IPS-NIHi11 (cell line): ENCODE measurements at regions not wholly inside any gene's neighbourhood (a gene's known extent, or its start where the extent isn't known, plus 50 kb on each side); places are given as distances from the start of the nearest gene placed in this dataset.
"Not testable (repeated sequence)": the region's sequence is repeated elsewhere in the genome, so short reads cannot be mapped to it uniquely, and the experiment has no call there.

Source experiments
- DNase-seq: peaks from one replicate; pipeline ENCODE4 v3.0.0; 2012; ENCODE audit warnings: mixed read lengths, low spot score

DNA sequence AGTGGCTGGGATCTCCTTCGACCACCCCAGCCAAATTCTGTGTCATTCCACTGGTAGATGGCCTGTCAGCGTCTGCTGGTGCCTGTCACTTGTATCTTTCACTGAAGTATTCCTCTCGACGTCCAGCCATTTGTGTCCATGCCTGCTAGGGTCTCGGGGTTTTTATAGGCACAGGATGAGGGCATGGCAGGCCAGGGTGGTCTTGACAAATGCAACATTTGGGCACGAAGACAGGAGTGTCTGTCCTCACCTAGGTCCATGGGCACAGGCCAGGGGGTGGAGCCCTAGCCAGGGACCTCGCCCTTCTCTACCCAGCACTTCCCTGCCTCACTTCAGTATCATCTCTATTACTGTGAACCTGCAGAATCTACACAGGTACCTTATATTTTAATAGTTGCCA is 2223.9 kb upstream of the ACO1 start:
- DNase-seq, result no peak

GRCh38 chr9:30172206-30172605 is 2212.2 kb upstream of the ACO1 start:
- no peak for DNase-seq

GRCh38 chr9:30178610-30179009 is 2205.8 kb upstream of the ACO1 start:
- no peak for DNase-seq

DNA sequence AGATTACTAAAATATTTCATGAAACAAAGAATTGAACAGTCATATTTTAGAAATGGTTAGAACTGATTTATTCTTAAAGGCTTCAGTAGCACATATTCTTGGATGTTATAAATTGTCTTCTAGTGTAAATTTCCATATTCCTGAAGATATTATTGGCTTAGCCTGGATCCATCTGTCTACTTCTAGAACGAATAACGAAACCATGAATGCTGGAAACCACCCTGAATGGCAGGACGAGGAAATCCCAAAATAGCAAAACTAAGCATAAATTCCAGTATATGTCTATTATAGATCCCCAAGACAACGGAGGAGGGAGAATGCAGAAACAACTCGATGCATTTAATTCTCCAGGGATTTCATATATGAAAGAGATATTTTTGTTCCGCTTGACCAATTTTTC is 2191.0 kb upstream of the ACO1 start:
- DNase-seq, result no peak

- DNase-seq, result no peak
Measured at GRCh38 chr9:30196941-30197340, 2187.5 kb upstream of the ACO1 start.

DNA sequence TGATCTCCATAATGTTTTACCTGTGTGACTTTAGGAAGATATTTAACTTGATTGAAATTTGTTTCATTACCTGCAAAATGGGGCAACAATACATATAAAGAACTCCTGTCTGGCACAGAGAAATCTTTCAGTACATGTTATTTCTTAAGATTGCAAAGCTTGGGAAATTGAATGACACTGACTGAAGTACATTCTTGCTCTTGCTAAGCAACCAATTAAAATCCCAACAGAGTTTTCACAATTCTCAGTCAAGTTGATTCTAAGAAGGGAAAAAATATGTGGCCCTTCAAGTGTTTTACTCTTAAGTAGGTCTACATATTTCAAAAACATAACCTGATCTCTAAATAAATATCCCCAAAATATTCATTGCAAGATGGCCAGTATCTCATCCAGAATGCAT is 2187.0 kb upstream of the ACO1 start:
- DNase-seq, result no peak

DNA sequence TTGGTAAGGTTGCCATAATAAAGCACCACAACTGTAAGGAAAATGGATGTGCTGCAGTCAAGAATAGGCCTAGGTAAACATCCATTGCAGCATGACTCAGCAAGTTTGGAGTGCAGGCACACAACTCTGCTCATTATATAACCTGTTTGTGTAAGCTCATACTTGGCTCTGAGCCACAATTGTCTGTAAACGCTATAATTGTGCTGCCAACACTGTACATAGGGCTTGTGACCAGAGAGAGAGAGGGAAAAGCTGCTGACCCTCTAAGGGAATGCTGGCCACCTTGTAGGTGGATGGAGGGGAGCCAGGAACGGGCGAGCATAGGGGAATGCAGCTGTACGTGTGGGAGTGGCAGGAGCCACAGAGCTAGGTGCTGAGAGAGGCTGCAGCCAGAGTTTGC is 2186.5 kb upstream of the ACO1 start:
- DNase-seq, result no peak

DNA sequence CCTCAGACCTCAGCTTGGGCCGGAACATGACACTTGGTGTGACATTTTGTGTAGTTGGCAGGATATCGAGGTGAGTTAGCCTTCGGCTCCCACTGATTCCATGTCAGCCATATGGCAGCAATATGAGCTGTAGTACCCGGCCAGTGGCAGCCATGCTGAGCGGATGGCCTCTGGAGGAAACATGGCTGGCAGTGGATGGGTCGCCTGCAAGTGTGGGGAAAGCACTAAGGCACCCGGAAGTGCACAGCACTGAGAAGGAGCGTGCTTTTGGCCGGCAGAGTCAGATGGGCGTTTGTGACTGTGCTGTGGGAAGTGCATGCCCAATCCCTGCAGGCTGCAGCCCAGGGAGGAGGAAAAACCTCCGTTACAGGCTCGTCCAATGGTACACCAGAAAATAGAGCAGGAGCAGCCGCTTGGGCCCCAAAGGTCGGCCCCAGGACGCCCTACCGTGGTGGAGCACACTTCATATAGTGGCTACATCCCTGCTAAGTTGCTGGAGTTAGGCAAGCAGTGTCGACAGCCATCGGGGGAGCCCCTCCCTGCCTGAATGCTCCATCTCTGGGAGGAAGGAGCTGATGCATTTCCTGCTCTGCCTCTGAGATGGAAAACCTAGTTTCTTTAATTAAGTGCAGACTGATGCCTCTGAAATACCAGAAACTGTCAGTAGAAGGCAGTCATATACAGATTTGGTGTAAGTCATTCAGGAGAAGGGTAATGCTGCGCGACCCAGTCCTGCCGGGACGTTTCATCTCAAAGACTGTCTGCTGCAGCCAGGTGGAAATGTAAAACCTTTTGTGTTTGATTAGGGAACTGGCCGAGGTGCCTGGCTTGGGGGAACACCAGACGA is 2185.8 kb upstream of the ACO1 start:
- no peak for DNase-seq

GRCh38 chr9:30201024-30201423 is 2183.4 kb upstream of the ACO1 start:
- no peak for DNase-seq

- DNase-seq, result no peak
Measured at GRCh38 chr9:30235068-30235467, 2149.4 kb upstream of the ACO1 start.

- no peak for DNase-seq
Measured at GRCh38 chr9:30235564-30235963, 2148.9 kb upstream of the ACO1 start.

- DNase-seq, result no peak
Measured at GRCh38 chr9:30239878-30240277, 2144.6 kb upstream of the ACO1 start.

- DNase-seq, result no peak
Measured at GRCh38 chr9:30243467-30243866, 2141.0 kb upstream of the ACO1 start.

DNA sequence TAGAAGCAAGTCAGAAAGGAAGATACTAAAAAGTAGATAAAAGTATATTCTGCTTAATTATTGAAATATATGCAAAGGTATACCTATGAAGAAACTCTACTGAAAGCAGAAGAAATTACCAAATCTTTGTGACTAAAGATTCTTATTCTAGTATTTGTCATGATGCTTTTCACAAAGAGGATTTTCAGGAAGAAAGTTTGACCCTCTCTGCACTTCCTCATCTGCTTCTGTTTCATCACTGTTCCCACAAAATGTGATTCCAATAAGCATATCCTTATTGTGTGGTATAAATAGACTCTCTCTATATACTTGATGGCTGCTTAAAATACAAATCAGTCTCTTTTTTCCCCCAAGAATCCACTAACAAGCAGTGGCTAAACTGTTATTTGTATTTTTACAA is 2139.6 kb upstream of the ACO1 start:
- DNase-seq, result no peak

DNA sequence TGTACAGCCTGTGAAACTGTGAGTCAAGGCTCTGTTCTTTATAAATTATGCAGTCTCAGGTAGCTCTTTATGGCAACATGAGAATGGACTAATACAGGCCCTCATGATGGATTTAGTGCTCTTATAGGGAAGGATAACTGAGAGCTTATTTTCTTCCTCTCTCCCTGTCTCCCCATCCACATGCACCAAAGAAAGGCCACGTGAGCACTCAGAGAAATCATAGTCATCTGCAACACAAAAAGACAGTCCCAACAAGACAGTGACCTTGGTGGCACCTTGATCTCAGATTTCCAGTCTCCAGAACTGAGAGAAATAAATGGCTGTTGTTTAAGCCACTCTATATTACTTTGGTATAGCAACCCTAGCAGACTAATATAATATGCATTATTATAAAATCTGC is 2133.6 kb upstream of the ACO1 start:
- no peak for DNase-seq

GRCh38 chr9:30258094-30258493 is 2126.3 kb upstream of the ACO1 start:
- no peak for DNase-seq

DNA sequence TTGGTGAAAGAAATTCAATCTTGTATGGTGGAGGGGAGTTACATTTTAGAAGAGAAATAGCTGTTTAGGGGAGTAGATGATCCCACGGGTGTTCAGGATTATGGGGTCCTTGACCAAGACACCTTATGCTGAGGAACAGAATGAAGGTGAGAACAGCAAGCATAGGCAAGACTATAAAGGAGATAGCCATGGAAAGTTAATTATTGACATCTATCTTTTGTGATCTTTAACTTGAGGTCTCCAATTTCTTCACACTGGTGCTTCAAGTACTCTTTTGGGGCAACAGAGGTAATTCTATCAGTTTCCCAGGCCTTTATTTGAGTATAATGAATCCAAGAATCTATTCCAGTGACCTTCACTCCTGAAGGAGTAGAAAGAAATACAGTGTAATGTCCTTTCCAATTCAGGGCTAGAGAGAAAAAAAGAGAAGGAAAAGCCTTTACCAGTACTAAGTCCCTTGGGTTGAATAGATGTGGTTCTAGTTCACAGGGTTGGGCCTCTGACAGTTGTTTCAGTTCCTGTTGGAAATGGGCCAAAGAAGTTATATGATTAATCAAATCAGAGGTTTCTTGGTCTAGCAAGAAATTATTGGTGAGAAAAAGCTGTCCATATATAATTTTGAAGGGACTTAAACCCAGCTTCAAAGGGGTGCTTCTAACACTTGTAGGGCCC is 2104.1 kb upstream of the ACO1 start:
- no peak for DNase-seq

- DNase-seq, result no peak
Measured at GRCh38 chr9:30289435-30289834, 2095.0 kb upstream of the ACO1 start.

- DNase-seq, result not testable (repeated sequence)
Measured at GRCh38 chr9:30292026-30292425, 2092.4 kb upstream of the ACO1 start.

- no peak for DNase-seq
Measured at GRCh38 chr9:30293231-30293630, 2091.2 kb upstream of the ACO1 start.

- no peak for DNase-seq
Measured at GRCh38 chr9:30299126-30299780, 2085.2 kb upstream of the ACO1 start.

DNA sequence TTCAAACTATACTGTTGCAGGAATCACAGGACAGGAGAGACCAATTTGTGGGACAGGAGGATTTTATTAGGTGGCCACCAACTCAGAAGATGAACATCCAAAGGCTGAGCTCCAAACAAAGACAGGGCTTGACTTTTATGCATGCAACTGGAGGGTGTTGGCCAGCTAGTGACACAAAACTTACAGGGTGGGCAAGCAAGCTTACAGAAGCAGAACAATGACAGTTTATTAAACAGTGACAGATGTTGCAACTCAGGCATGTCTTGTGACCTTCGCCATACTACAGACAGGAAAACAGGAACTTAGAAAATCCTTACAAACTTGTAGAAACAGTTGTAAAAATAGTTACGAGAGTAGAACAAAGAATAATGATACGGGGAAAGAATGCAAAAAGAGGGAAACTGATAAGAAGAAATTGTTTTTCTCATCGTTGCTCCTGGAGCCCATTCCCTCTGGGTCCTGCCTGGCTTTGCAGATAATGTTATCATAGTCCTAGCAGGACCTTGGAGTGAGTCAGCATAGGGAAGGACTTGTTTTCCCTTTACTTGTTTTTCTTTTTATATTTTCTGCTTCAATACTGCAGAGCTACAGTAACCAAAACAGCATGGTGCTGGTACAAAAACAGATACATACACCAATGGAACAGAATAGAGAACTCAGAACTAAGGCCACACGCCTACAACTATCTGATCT is 2083.0 kb upstream of the ACO1 start:
- no peak for DNase-seq

DNA sequence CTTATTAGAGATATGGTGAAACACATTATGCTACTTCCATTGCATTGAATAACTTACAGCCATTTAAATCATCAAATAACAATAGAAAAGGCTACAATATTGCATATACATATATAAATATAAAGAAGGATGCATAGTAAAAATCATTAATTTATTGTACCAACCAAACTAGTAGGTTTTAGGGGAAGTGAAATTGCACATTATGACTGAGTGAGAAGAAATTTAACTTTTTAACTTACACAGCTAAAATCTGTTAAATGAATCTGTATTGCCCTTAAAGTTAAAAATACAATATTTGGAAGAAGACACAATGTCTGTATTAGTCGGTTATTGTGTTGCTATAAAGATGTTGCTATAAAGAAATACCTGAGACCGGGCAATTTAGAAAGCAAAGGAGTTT is 2073.7 kb upstream of the ACO1 start:
- no peak for DNase-seq
